Neural cell (in vitro differentiated cells): ENCODE measurements at regions not wholly inside any gene's neighbourhood (a gene's known extent, or its start where the extent isn't known, plus 50 kb on each side); places are given as distances from the start of the nearest gene placed in this dataset.

ENCODE experiments used
- H2AFZ ChIP-seq: fragments of 200-600, 300-800 bp; sonication (generic), shearing (Covaris generic); 2 replicates; pipeline ENCODE4 v1.6.0; 2014; ENCODE audit warnings: low read depth, mild to moderate bottlenecking, antibody characterized with exemption, low read length, moderate library complexity
- H3F3A ChIP-seq: fragments of 200-600 bp; shearing (Covaris generic); 2 replicates; pipeline ENCODE4 v1.6.1; 2016; ENCODE audit warnings: mild to moderate bottlenecking, moderate library complexity, mixed read lengths, antibody characterized with exemption, low read length; ENCODE audit not compliant: insufficient read depth, poor library complexity, severe bottlenecking
- H3K27ac ChIP-seq: fragments of 200-600, 300-800 bp; sonication (generic), shearing (Covaris generic); 2 replicates; pipeline ENCODE4 v1.5.1; 2014; ENCODE audit warnings: mild to moderate bottlenecking, low read length, moderate library complexity
- H3K27me3 ChIP-seq: fragments of 300-800, 200-600 bp; sonication (generic), shearing (Covaris generic); 2 replicates; pipeline ENCODE4 v1.6.0; 2014; ENCODE audit warnings: mild to moderate bottlenecking, low read depth, low read length, moderate library complexity; ENCODE audit not compliant: insufficient read depth
- H3K36me3 ChIP-seq: fragments of 300-800, 200-600 bp; sonication (generic), shearing (Covaris generic); 2 replicates; pipeline ENCODE4 v1.5.1; 2014; ENCODE audit warnings: mild to moderate bottlenecking, antibody characterized with exemption, low read length, moderate library complexity; ENCODE audit not compliant: insufficient read depth
- H3K4me2 ChIP-seq: fragments of 300-800, 200-600 bp; sonication (generic), shearing (Covaris generic); 2 replicates; pipeline ENCODE4 v1.6.0; 2014; ENCODE audit warnings: mild to moderate bottlenecking, low read length
- H3K4me3 ChIP-seq: fragments of 300-800, 200-600 bp; sonication (generic), shearing (Covaris generic); 2 replicates; pipeline ENCODE4 v1.5.1; 2014; ENCODE audit warnings: mild to moderate bottlenecking, low read length, moderate library complexity
- H3K79me2 ChIP-seq: fragments of 200-600 bp; shearing (Covaris generic); replicated peaks from 2 replicates; pipeline ENCODE4 v1.6.0; 2014; ENCODE audit warnings: mild to moderate bottlenecking, low read length, moderate library complexity; ENCODE audit not compliant: insufficient read depth
- H3K9ac ChIP-seq: fragments of 300-800, 200-600 bp; sonication (generic), shearing (Covaris generic); 2 replicates; pipeline ENCODE4 v1.6.1; 2016; ENCODE audit warnings: mild to moderate bottlenecking, low read length, mixed read lengths
- H3K9me2 ChIP-seq: fragments of 200-600 bp; shearing (Covaris generic); 2 replicates; pipeline ENCODE4 v1.6.1; 2016; ENCODE audit warnings: mild to moderate bottlenecking, low read length, mixed read lengths; ENCODE audit not compliant: insufficient read depth
- H3K9me3 ChIP-seq: fragments of 200-600, 300-800 bp; sonication (generic), shearing (Covaris generic); 2 replicates; pipeline ENCODE4 v1.6.1; 2016; ENCODE audit warnings: mild to moderate bottlenecking, mixed run types, low read length, moderate library complexity, mixed read lengths
- H4K20me1 ChIP-seq: fragments of 200-600 bp; shearing (Covaris generic); 2 replicates; pipeline ENCODE4 v1.6.1; 2016; ENCODE audit warnings: mild to moderate bottlenecking, mixed run types; ENCODE audit not compliant: insufficient read depth
- CTCF ChIP-seq: fragments of 450-650 bp; IDR thresholded peaks from 2 replicates; pipeline ENCODE4 v1.5.1; 2014; ENCODE audit warnings: antibody characterized with exemption, mild to moderate bottlenecking, moderate library complexity; ENCODE audit not compliant: poor library complexity, severe bottlenecking
- EP300 ChIP-seq: fragments of 450-650 bp; conservative IDR thresholded peaks from 2 replicates; pipeline ENCODE4 v1.6.1; 2014; ENCODE audit warnings: antibody characterized with exemption, mild to moderate bottlenecking, moderate library complexity; ENCODE audit not compliant: poor library complexity, severe bottlenecking
- EZH2 ChIP-seq: fragments of 200-600, 300-800 bp; shearing (Covaris generic), sonication (generic); IDR thresholded peaks from 2 replicates; pipeline ENCODE4 v1.6.1; 2014; ENCODE audit warnings: antibody characterized with exemption, low read length, borderline replicate concordance, mild to moderate bottlenecking; ENCODE audit not compliant: insufficient read depth, poor library complexity, severe bottlenecking
- MXI1 ChIP-seq: fragments of 450-650 bp; conservative IDR thresholded peaks from 2 replicates; pipeline ENCODE4 v1.6.1; 2014; ENCODE audit warnings: antibody characterized with exemption, mild to moderate bottlenecking; ENCODE audit not compliant: poor library complexity, severe bottlenecking
- POLR2AphosphoS5 ChIP-seq: IDR thresholded peaks from 2 replicates; pipeline ENCODE4 v1.6.1; 2012
- RAD21 ChIP-seq: fragments of 450-650 bp; conservative IDR thresholded peaks from 2 replicates; pipeline ENCODE4 v1.6.1; 2014; ENCODE audit warnings: antibody characterized with exemption, mild to moderate bottlenecking, moderate library complexity
- REST ChIP-seq: IDR thresholded peaks from 2 replicates; pipeline ENCODE4 v1.6.1; 2012; ENCODE audit warnings: borderline replicate concordance
- SMC3 ChIP-seq: fragments of 450-650 bp; conservative IDR thresholded peaks from 2 replicates; pipeline ENCODE4 v1.6.1; 2014; ENCODE audit warnings: antibody characterized with exemption, mild to moderate bottlenecking, moderate library complexity; ENCODE audit not compliant: poor library complexity
- TAF1 ChIP-seq: IDR thresholded peaks from 2 replicates; pipeline ENCODE4 v1.6.1; 2012; ENCODE audit warnings: low read depth

- no peak for TF ChIP-seq EZH2
- TF ChIP-seq EP300: no peak
- TF ChIP-seq TAF1: no peak
- TF ChIP-seq MXI1: no peak
- no peak for TF ChIP-seq CTCF
- no peak for TF ChIP-seq POLR2AphosphoS5
- TF ChIP-seq REST: no peak
- no peak for TF ChIP-seq SMC3
- no peak for TF ChIP-seq RAD21
Observed at GRCh38 chr9:109941771-109942170, 161.8 kb downstream of the PALM2AKAP2 start.

GRCh38 chr9:109945573-109945972 is 165.6 kb downstream of the PALM2AKAP2 start:
- Histone ChIP-seq H3K79me2 (no peaks in the 10 kb centered on the region), H3K4me3 (no peak overlapping the region), H3K9me2 (no peaks in the 10 kb centered on the region), H3K9ac (no peak overlapping the region), H4K20me1 (no peaks in the 10 kb centered on the region), H3K4me2 (no peak overlapping the region), H3F3A (no peaks in the 10 kb centered on the region), H3K36me3 (no peaks in the 10 kb centered on the region), H3K27ac (no peak overlapping the region), H3K27me3 (no peaks in the 10 kb centered on the region), H3K9me3 (no peaks in the 10 kb centered on the region), H2AFZ (no peak overlapping the region)
- TF ChIP-seq POLR2AphosphoS5 (no peak), CTCF (no peak), REST (no peak), RAD21 (no peak), TAF1 (no peak), SMC3 (no peak), EZH2 (no peak), EP300 (no peak), MXI1 (no peak)

More at GRCh38 chr9:109941771-109942170, 161.8 kb downstream of the PALM2AKAP2 start:
- no peaks in the 10 kb centered on the region for H3K9me2 ChIP-seq
- H2AFZ ChIP-seq: no peak overlapping the region
- no peaks in the 10 kb centered on the region for H4K20me1 ChIP-seq
- no peaks in the 10 kb centered on the region for H3K9me3 ChIP-seq
- H3K27ac ChIP-seq: no peak overlapping the region
- H3K36me3 ChIP-seq: no peaks in the 10 kb centered on the region
- H3K27me3 ChIP-seq: no peaks in the 10 kb centered on the region
- no peak overlapping the region for H3K9ac ChIP-seq
- H3K4me3 ChIP-seq: no peak overlapping the region
- no peak overlapping the region for H3K4me2 ChIP-seq
- no peaks in the 10 kb centered on the region for H3F3A ChIP-seq
- no peaks in the 10 kb centered on the region for H3K79me2 ChIP-seq
